Thyroid gland (tissue), 4 donors: ENCODE measurements at regions not wholly inside any gene's neighbourhood (a gene's known extent, or its start where the extent isn't known, plus 50 kb on each side); places are given as distances from the start of the nearest gene placed in this dataset.

Source experiments
- CTCF ChIP-seq, 6 experiments: fragments of 200-600 bp in 3 of 6; fragments of 450-650 bp in 3 of 6; sonication (generic) in 3 of 6; IDR thresholded peaks; one replicate each; pipeline ENCODE4 v1.5.1; 2016 to 2019; ENCODE audit warnings: antibody characterized with exemption in 6 of 6, mild to moderate bottlenecking in 2 of 6, inconsistent platforms in 1 of 6, moderate library complexity in 1 of 6
- POLR2A ChIP-seq, 2 donors: fragments of 450-650 bp; IDR thresholded peaks; one replicate each; pipeline ENCODE4 v1.6.1; 2017; ENCODE audit warnings: antibody characterized with exemption in 2 of 2, mild to moderate bottlenecking in 2 of 2, moderate library complexity in 1 of 2

- TF ChIP-seq CTCF (IDR thresholded peaks at IDR 0.05) (no peak), POLR2A (IDR thresholded peaks at IDR 0.05) (no peak)
Observed at GRCh38 chr1:212496682-212497081, 64.0 kb downstream of the NENF start.
